PC-9 (cell line): ENCODE measurements at regions not wholly inside any gene's neighbourhood (a gene's known extent, or its start where the extent isn't known, plus 50 kb on each side); places are given as distances from the start of the nearest gene placed in this dataset.

ENCODE experiments used
- CTCF ChIP-seq: fragments of 200-600 bp; sonication (generic); conservative IDR thresholded peaks from 2 replicates; pipeline ENCODE4 v1.6.1; 2017; ENCODE audit warnings: mixed run types, antibody characterized with exemption, mild to moderate bottlenecking, moderate library complexity
- EZH2 ChIP-seq: fragments of 200-600 bp; sonication (generic); IDR thresholded peaks from 2 replicates; pipeline ENCODE4 v1.8.0; 2017; ENCODE audit warnings: antibody characterized with exemption, low read depth

GRCh38 chr6:135722679-135723078 lies 128.8 kb upstream of the PDE7B start:
- TF ChIP-seq CTCF (no peak), EZH2 (no peak)
